H1 (cell line): ENCODE measurements at regions not wholly inside any gene's neighbourhood (a gene's known extent, or its start where the extent isn't known, plus 50 kb on each side); places are given as distances from the start of the nearest gene placed in this dataset.

Source experiments
- CTCF ChIA-PET: fragments of 300-600 bp; sonication (Branson Sonifier 250); formaldehyde crosslinking; loops from one replicate; lab custom pipeline; 2021; ENCODE audit not compliant: partially characterized antibody; lab: Charles Lee
- POLR2A ChIA-PET: fragments of 300-600 bp; sonication (Branson Sonifier 250); formaldehyde crosslinking; loops from one replicate; lab custom pipeline; 2021; ENCODE audit warnings: inconsistent platforms; ENCODE audit not compliant: partially characterized antibody; lab: Charles Lee
- DNase-seq, 2 experiments: peaks; one replicate each; pipeline versions ENCODE4 v3.0.0 to v3.0.0-alpha.2; 2010 to 2022; ENCODE audit warnings: low spot score in 2 of 2, low read depth in 1 of 2, mixed read lengths in 1 of 2
- FAIRE-seq: peaks from 2 replicates; lab custom pipeline; 2011; peaks lifted over from hg19 to GRCh38; lab: Jason Lieb, UNC
- H2AFZ ChIP-seq: 2 replicates; pipeline ENCODE4 v1.8.1; 2012; ENCODE audit warnings: low read length, inconsistent platforms
- H2AK5ac ChIP-seq: 2 replicates; pipeline ENCODE4 v1.6.1; 2013; ENCODE audit warnings: low read depth, low read length
- H2BK120ac ChIP-seq: replicated peaks from 2 replicates; pipeline ENCODE3; 2013; ENCODE audit warnings: low read depth, low read length, inconsistent platforms
- H2BK12ac ChIP-seq: 2 replicates; pipeline ENCODE4 v1.6.1; 2013; ENCODE audit warnings: low read depth, low read length
- H2BK15ac ChIP-seq: 2 replicates; pipeline ENCODE4 v1.6.1; 2013; ENCODE audit warnings: low read length
- H2BK20ac ChIP-seq: 2 replicates; pipeline ENCODE4 v1.6.1; 2013; ENCODE audit warnings: low read length
- H2BK5ac ChIP-seq: 2 replicates; pipeline ENCODE4 v1.6.1; 2013; ENCODE audit warnings: low read depth, low read length
- H3K14ac ChIP-seq: 2 replicates; pipeline ENCODE4 v1.6.1; 2013; ENCODE audit warnings: inconsistent platforms; ENCODE audit not compliant: insufficient read length
- H3K18ac ChIP-seq: 2 replicates; pipeline ENCODE4 v1.6.1; 2013; ENCODE audit warnings: low read length; ENCODE audit errors: extremely low read depth
- H3K23ac ChIP-seq: 2 replicates; pipeline ENCODE4 v1.6.1; 2013; ENCODE audit warnings: inconsistent platforms; ENCODE audit not compliant: insufficient read length
- H3K23me2 ChIP-seq: 2 replicates; pipeline ENCODE4 v1.6.1; 2013; ENCODE audit warnings: low read depth, low read length
- H3K27ac ChIP-seq: 2 replicates; pipeline ENCODE4 v1.6.1; 2011; ENCODE audit warnings: low read depth, low read length, inconsistent platforms
- H3K27me3 ChIP-seq, 4 experiments: replicated peaks in 1 of 4; 1 replicate in 1 of 4; 2 replicates in 3 of 4; pipeline versions ENCODE4 v1.6.1 to v1.8.1; 2011 to 2013; ENCODE audit warnings: low read length in 3 of 4, mild to moderate bottlenecking in 3 of 4, inconsistent platforms in 2 of 4, mixed read lengths in 2 of 4, moderate library complexity in 1 of 4; ENCODE audit not compliant: control insufficient read depth in 3 of 4, insufficient read depth in 3 of 4; ENCODE audit errors: extremely low read depth in 1 of 4
- H3K36me3 ChIP-seq, 4 experiments: 2 replicates each; pipeline versions ENCODE4 v1.6.1 to v1.8.1; 2011 to 2013; ENCODE audit warnings: mild to moderate bottlenecking in 4 of 4, low read length in 3 of 4, moderate library complexity in 2 of 4, control low read depth in 1 of 4, inconsistent platforms in 1 of 4; ENCODE audit not compliant: insufficient read depth in 4 of 4, control insufficient read depth in 2 of 4
- H3K4ac ChIP-seq: replicated peaks from 2 replicates; pipeline ENCODE3; 2013; ENCODE audit warnings: low read length, low read depth, mixed read lengths, inconsistent platforms; ENCODE audit not compliant: insufficient read length
- H3K4me1 ChIP-seq, 4 experiments: replicated peaks in 1 of 4; 1 replicate in 1 of 4; 2 replicates in 3 of 4; pipeline versions ENCODE4 v1.6.1 to v1.8.1; 2011 to 2013; ENCODE audit warnings: low read length in 3 of 4, inconsistent platforms in 2 of 4, mixed read lengths in 1 of 4; ENCODE audit not compliant: insufficient read depth in 4 of 4, control insufficient read depth in 3 of 4
- H3K4me2 ChIP-seq, 2 experiments: 2 replicates each; pipeline versions ENCODE4 v1.6.1 to v1.8.1; 2011 to 2013; ENCODE audit warnings: low read depth in 2 of 2, low read length in 2 of 2, control low read depth in 1 of 2, inconsistent platforms in 1 of 2, mild to moderate bottlenecking in 1 of 2; ENCODE audit not compliant: insufficient read depth in 1 of 2
- H3K4me3 ChIP-seq, 4 experiments: fragments of 200-600, 300-600 bp in 1 of 4; sonication (generic), shearing (Covaris generic), sonication (Bioruptor Twin) in 1 of 4; 2 replicates each; pipeline versions ENCODE4 v1.5.1 to v1.8.1; 2011 to 2016; ENCODE audit warnings: low read length in 4 of 4, low read depth in 3 of 4, control low read depth in 2 of 4, inconsistent platforms in 2 of 4, mild to moderate bottlenecking in 2 of 4, mixed read lengths in 1 of 4, moderate library complexity in 1 of 4; ENCODE audit not compliant: insufficient read depth in 2 of 4; ENCODE audit errors: extremely low read depth in 1 of 4
- H3K56ac ChIP-seq: replicated peaks from 2 replicates; pipeline ENCODE3; 2013; ENCODE audit warnings: low read depth, mild to moderate bottlenecking, mixed read lengths, low read length, inconsistent platforms; ENCODE audit not compliant: insufficient read length
- H3K79me1 ChIP-seq: 2 replicates; pipeline ENCODE4 v1.6.1; 2013; ENCODE audit warnings: low read depth, low read length, control low read depth
- H3K79me2 ChIP-seq, 2 experiments: 2 replicates each; pipeline versions ENCODE4 v1.6.1 to v1.8.1; 2012 to 2013; ENCODE audit warnings: low read length in 2 of 2, mild to moderate bottlenecking in 2 of 2, inconsistent platforms in 1 of 2; ENCODE audit not compliant: insufficient read depth in 2 of 2, control insufficient read depth in 1 of 2
- H3K9ac ChIP-seq, 4 experiments: replicated peaks in 1 of 4; 1 replicate in 1 of 4; 2 replicates in 3 of 4; pipeline versions ENCODE4 v1.6.1 to v1.8.1; 2011 to 2013; ENCODE audit warnings: low read depth in 3 of 4, low read length in 3 of 4, control low read depth in 2 of 4, mild to moderate bottlenecking in 2 of 4, moderate library complexity in 2 of 4, inconsistent platforms in 1 of 4; ENCODE audit errors: extremely low read depth in 1 of 4
- H3K9me3 ChIP-seq, 2 experiments: 2 replicates each; pipeline versions ENCODE4 v1.6.1 to v1.8.1; 2012 to 2013; ENCODE audit warnings: mild to moderate bottlenecking in 2 of 2, moderate library complexity in 2 of 2, control low read depth in 1 of 2, inconsistent platforms in 1 of 2, low read depth in 1 of 2, low read length in 1 of 2, mixed read lengths in 1 of 2; ENCODE audit not compliant: insufficient read depth in 2 of 2
- H4K20me1 ChIP-seq, 2 experiments: replicated peaks in 1 of 2; 2 replicates each; pipeline versions ENCODE3 to v1.8.1; 2011 to 2013; ENCODE audit warnings: inconsistent platforms in 2 of 2, low read length in 2 of 2, mild to moderate bottlenecking in 1 of 2; ENCODE audit not compliant: insufficient read depth in 2 of 2, control insufficient read depth in 1 of 2
- H4K5ac ChIP-seq: 2 replicates; pipeline ENCODE4 v1.6.1; 2013; ENCODE audit warnings: low read length, low read depth, mixed read lengths, inconsistent platforms; ENCODE audit not compliant: insufficient read length
- H4K8ac ChIP-seq: 2 replicates; pipeline ENCODE4 v1.8.0; 2013; ENCODE audit warnings: mild to moderate bottlenecking, moderate library complexity, low read length, inconsistent platforms; ENCODE audit not compliant: insufficient read depth; ENCODE audit errors: extremely low read depth
- H4K91ac ChIP-seq: replicated peaks from 2 replicates; pipeline ENCODE3; 2013; ENCODE audit warnings: low read length, mixed read lengths, inconsistent platforms; ENCODE audit not compliant: insufficient read length
- GTF2F1 ChIP-seq: IDR thresholded peaks from 2 replicates; pipeline ENCODE4 v1.6.1; 2012; ENCODE audit warnings: low read depth, low read length, improper control_type of control experiment, borderline replicate concordance
- RAD21 ChIP-seq, 2 experiments: IDR thresholded peaks in 1 of 2; conservative IDR thresholded peaks in 1 of 2; 2 replicates each; pipeline ENCODE4 v1.6.1; 2011; ENCODE audit warnings: low read depth in 2 of 2, low read length in 2 of 2, improper control_type of control experiment in 1 of 2, inconsistent platforms in 1 of 2, mild to moderate bottlenecking in 1 of 2, moderate library complexity in 1 of 2
- RXRA ChIP-seq: IDR thresholded peaks from 2 replicates; pipeline ENCODE4 v1.6.1; 2011; ENCODE audit warnings: low read depth, mild to moderate bottlenecking, low read length, moderate library complexity; ENCODE audit not compliant: insufficient read depth
- SIRT6 ChIP-seq: IDR thresholded peaks from one replicate; pipeline ENCODE4 v1.7.1; 2012; ENCODE audit warnings: low read length, inconsistent platforms
- SIX5 ChIP-seq: IDR thresholded peaks from 2 replicates; pipeline ENCODE4 v1.6.1; 2011; ENCODE audit warnings: mild to moderate bottlenecking, low read depth, low read length
- SRF ChIP-seq: IDR thresholded peaks from 2 replicates; pipeline ENCODE4 v1.6.1; 2011; ENCODE audit warnings: mild to moderate bottlenecking, low read depth, low read length, moderate library complexity
- TCF12 ChIP-seq: IDR thresholded peaks from 2 replicates; pipeline ENCODE4 v1.6.1; 2011; ENCODE audit warnings: low read depth, mild to moderate bottlenecking, low read length

GRCh38 chr13:70580825-70581224, 472.6 kb upstream of the KLHL1 start:
- CTCF ChIA-PET, result interaction anchor here (0.6 kb wide), 1 partner anchor 186 kb away, joined by 3 read pairs; no protein-coding TSS in a partner anchor
- Histone ChIP-seq H2BK20ac (no peak overlapping the region), H3K27me3 (no peaks in the 10 kb centered on the region), H3K4me1 (no peaks in the 10 kb centered on the region), H3K36me3 (no peaks in the 10 kb centered on the region), H3K14ac (no peak overlapping the region), H3K27ac (no peak overlapping the region), H3K9ac (no peak overlapping the region; a peak in 1 of 7 replicates), H3K56ac (no peak overlapping the region), H2BK12ac (no peak overlapping the region), H2AFZ (no peak overlapping the region), H3K4ac (no peak overlapping the region), H2BK5ac (no peak overlapping the region), H2BK15ac (no peak overlapping the region), H2BK120ac (no peak overlapping the region), H3K23ac (no peak overlapping the region), H4K91ac (no peak overlapping the region), H3K23me2 (no peaks in the 10 kb centered on the region), H3K9me3 (no peaks in the 10 kb centered on the region), H4K5ac (no peak overlapping the region), H2AK5ac (no peak overlapping the region), H3K79me1 (no peaks in the 10 kb centered on the region), H3K4me2 (no peak overlapping the region), H4K8ac (no peak overlapping the region), H3K79me2 (no peaks in the 10 kb centered on the region), H3K4me3 (no peak overlapping the region), H4K20me1 (no peaks in the 10 kb centered on the region), H3K18ac (no peak overlapping the region)
- DNase-seq (no peak), FAIRE-seq (no peak)
- POLR2A ChIA-PET, result no interaction called here
- TF ChIP-seq SIRT6, result no peak
- TF ChIP-seq RAD21 (IDR thresholded peaks at IDR 0.05 in 1 of 2, conservative IDR thresholded peaks at IDR 0.05 in 1 of 2; ENCODE audit: low read depth in 2 of 2, low read length in 2 of 2), result no peak
- TF ChIP-seq GTF2F1, result no peak
- no peak for TF ChIP-seq RXRA
- TF ChIP-seq SIX5, result no peak
- TF ChIP-seq TCF12, result no peak
- no peak for TF ChIP-seq SRF
